Gastrocnemius medialis (tissue), 4 donors: ENCODE measurements at regions not wholly inside any gene's neighbourhood (a gene's known extent, or its start where the extent isn't known, plus 50 kb on each side); places are given as distances from the start of the nearest gene placed in this dataset.
"Not testable (repeated sequence)": the region's sequence is repeated elsewhere in the genome, so short reads cannot be mapped to it uniquely, and the experiment has no call there.

Experiments
- ATAC-seq, 2 donors: fragments of 150-250 bp; one replicate each; pipeline ENCODE4 v1.9.1; 2016
- DNase-seq, 2 donors: peaks; one replicate each; pipeline ENCODE4 v3.0.0-alpha.2; 2019
- H3K27ac ChIP-seq, 4 donors: fragments of 200-600 bp; sonication (generic); 1 replicate in 1 of 4; 2 replicates in 3 of 4; pipeline ENCODE4 v1.5.1; 2016 to 2018; ENCODE audit warnings: mild to moderate bottlenecking in 2 of 4, moderate library complexity in 1 of 4
- H3K27me3 ChIP-seq, 3 donors: fragments of 200-600 bp; sonication (generic) in 2 of 3; 1 replicate in 1 of 3; 2 replicates in 2 of 3; pipeline versions ENCODE4 v1.5.1 to v1.6.0; 2016 to 2019; ENCODE audit warnings: mild to moderate bottlenecking in 1 of 3, moderate library complexity in 1 of 3
- H3K36me3 ChIP-seq, 2 donors: fragments of 200-600 bp; sonication (generic) in 1 of 2; one replicate each; pipeline ENCODE4 v1.5.1; 2017 to 2018
- H3K4me1 ChIP-seq, 2 donors: fragments of 200-600 bp; sonication (generic) in 1 of 2; one replicate each; pipeline ENCODE4 v1.5.1; 2016 to 2017; ENCODE audit warnings: mild to moderate bottlenecking in 2 of 2
- H3K4me3 ChIP-seq, 4 donors: fragments of 200-600 bp; sonication (generic) in 3 of 4; 1 replicate in 1 of 4; 2 replicates in 3 of 4; pipeline ENCODE4 v1.5.1; 2016 to 2019; ENCODE audit warnings: mild to moderate bottlenecking in 2 of 4
- H3K9me3 ChIP-seq, 3 donors: fragments of 200-600 bp; sonication (generic) in 2 of 3; 1 replicate in 1 of 3; 2 replicates in 2 of 3; pipeline ENCODE4 v1.5.1; 2016 to 2019
- CTCF ChIP-seq, 5 experiments: fragments of 450-650 bp in 3 of 5; fragments of 200-600 bp in 2 of 5; sonication (generic) in 2 of 5; IDR thresholded peaks in 4 of 5; conservative IDR thresholded peaks in 1 of 5; 1 replicate in 4 of 5; 2 replicates in 1 of 5; pipeline ENCODE4 v1.5.1; 2016 to 2019; ENCODE audit warnings: antibody characterized with exemption in 5 of 5, mild to moderate bottlenecking in 3 of 5, moderate library complexity in 3 of 5
- POLR2A ChIP-seq, 2 donors: fragments of 450-650 bp; IDR thresholded peaks; one replicate each; pipeline ENCODE4 v1.6.1; 2017; ENCODE audit warnings: antibody characterized with exemption in 2 of 2, mild to moderate bottlenecking in 2 of 2, moderate library complexity in 2 of 2
- in situ Hi-C, 4 donors: fragments of 200-750 bp; cut with MboI; loops; one replicate each; pipeline versions ENCODE4 v1.15.0 to v1.8.0; 2017; ENCODE audit warnings: low sequenced_read_pairs in 4 of 4
- intact Hi-C: fragments of 100-400 bp; cut with DNase I; formaldehyde crosslinking; loops from one replicate; pipeline ENCODE4 v1.15.1; 2023; ENCODE audit warnings: low total_unique reads

GRCh38 chr13:18663222-18663621 lies 518.4 kb downstream of the TUBA3C start:
- H3K36me3 ChIP-seq, ATAC-seq, H3K4me3 ChIP-seq, H3K9me3 ChIP-seq, H3K4me1 ChIP-seq, H3K27me3 ChIP-seq, in situ Hi-C loops, H3K27ac ChIP-seq, intact Hi-C loops, DNase-seq: not testable (repeated sequence)
- TF ChIP-seq CTCF (IDR thresholded peaks at IDR 0.05 in 4 of 5, conservative IDR thresholded peaks at IDR 0.05 in 1 of 5) = peak in 1 of 5 experiments; percentile 10

- H3K9me3 ChIP-seq, H3K4me1 ChIP-seq, ATAC-seq, H3K27ac ChIP-seq, H3K27me3 ChIP-seq, H3K36me3 ChIP-seq, intact Hi-C loops, DNase-seq, in situ Hi-C loops, H3K4me3 ChIP-seq: not testable (repeated sequence)
These were observed 537.9 kb downstream of the TUBA3C start for GRCh38 chr13:18643644-18644172.

GRCh38 chr13:18628928-18629327 lies 552.7 kb downstream of the TUBA3C start:
- intact Hi-C loops, H3K9me3 ChIP-seq, DNase-seq, H3K4me3 ChIP-seq, H3K27ac ChIP-seq, in situ Hi-C loops, ATAC-seq, H3K4me1 ChIP-seq, H3K36me3 ChIP-seq, H3K27me3 ChIP-seq: not testable (repeated sequence)

GRCh38 chr13:18628428-18628827 lies 553.2 kb downstream of the TUBA3C start:
- Histone ChIP-seq H3K27ac (no peak overlapping the region), H3K36me3 (no peaks in the 10 kb centered on the region), H3K9me3 (no peaks in the 10 kb centered on the region), H3K4me3 (no peak overlapping the region), H3K4me1 (no peaks in the 10 kb centered on the region), H3K27me3 (no peaks in the 10 kb centered on the region)
- intact Hi-C loops (no loop called here), in situ Hi-C loops (no loop called here)
- no peak for DNase-seq
- TF ChIP-seq POLR2A (IDR thresholded peaks at IDR 0.05) = no peak
- ATAC-seq = no peak

GRCh38 chr13:18624061-18624460 lies 557.6 kb downstream of the TUBA3C start:
- H3K4me3 ChIP-seq, H3K27ac ChIP-seq, in situ Hi-C loops, H3K9me3 ChIP-seq, H3K27me3 ChIP-seq, ATAC-seq, H3K4me1 ChIP-seq, intact Hi-C loops, DNase-seq, H3K36me3 ChIP-seq: not testable (repeated sequence)

- H3K36me3 ChIP-seq, in situ Hi-C loops, H3K4me1 ChIP-seq, DNase-seq, intact Hi-C loops, ATAC-seq, H3K9me3 ChIP-seq, H3K27ac ChIP-seq, H3K27me3 ChIP-seq, H3K4me3 ChIP-seq: not testable (repeated sequence)
These were observed 563.2 kb downstream of the TUBA3C start for GRCh38 chr13:18618442-18618841.

- H3K27me3 ChIP-seq, H3K9me3 ChIP-seq, H3K4me1 ChIP-seq, H3K4me3 ChIP-seq, DNase-seq, ATAC-seq, H3K27ac ChIP-seq, intact Hi-C loops, H3K36me3 ChIP-seq, in situ Hi-C loops: not testable (repeated sequence)
These were observed 571.1 kb downstream of the TUBA3C start for GRCh38 chr13:18610476-18610875.

GRCh38 chr13:18609371-18609770 lies 572.3 kb downstream of the TUBA3C start:
- H3K4me1 ChIP-seq, H3K27me3 ChIP-seq, in situ Hi-C loops, H3K4me3 ChIP-seq, H3K27ac ChIP-seq, DNase-seq, H3K9me3 ChIP-seq, intact Hi-C loops, H3K36me3 ChIP-seq, ATAC-seq: not testable (repeated sequence)

- H3K27ac ChIP-seq, H3K36me3 ChIP-seq, in situ Hi-C loops, H3K4me3 ChIP-seq, H3K27me3 ChIP-seq, DNase-seq, H3K4me1 ChIP-seq, ATAC-seq, H3K9me3 ChIP-seq, intact Hi-C loops: not testable (repeated sequence)
These were observed 572.8 kb downstream of the TUBA3C start for GRCh38 chr13:18608851-18609250.

GRCh38 chr13:18600366-18600765 lies 581.3 kb downstream of the TUBA3C start:
- H3K27ac ChIP-seq, H3K4me3 ChIP-seq, H3K9me3 ChIP-seq, in situ Hi-C loops, intact Hi-C loops, DNase-seq, H3K4me1 ChIP-seq, H3K36me3 ChIP-seq, ATAC-seq, H3K27me3 ChIP-seq: not testable (repeated sequence)

- DNase-seq, H3K4me1 ChIP-seq, in situ Hi-C loops, intact Hi-C loops, H3K4me3 ChIP-seq, H3K27ac ChIP-seq, ATAC-seq, H3K27me3 ChIP-seq, H3K36me3 ChIP-seq, H3K9me3 ChIP-seq: not testable (repeated sequence)
These were observed 581.8 kb downstream of the TUBA3C start for GRCh38 chr13:18599791-18600211.
